ENCODE measurements at regions not wholly inside any gene's neighbourhood (a gene's known extent, or its start where the extent isn't known, plus 50 kb on each side); places are given as distances from the start of the nearest gene placed in this dataset.

DNA sequence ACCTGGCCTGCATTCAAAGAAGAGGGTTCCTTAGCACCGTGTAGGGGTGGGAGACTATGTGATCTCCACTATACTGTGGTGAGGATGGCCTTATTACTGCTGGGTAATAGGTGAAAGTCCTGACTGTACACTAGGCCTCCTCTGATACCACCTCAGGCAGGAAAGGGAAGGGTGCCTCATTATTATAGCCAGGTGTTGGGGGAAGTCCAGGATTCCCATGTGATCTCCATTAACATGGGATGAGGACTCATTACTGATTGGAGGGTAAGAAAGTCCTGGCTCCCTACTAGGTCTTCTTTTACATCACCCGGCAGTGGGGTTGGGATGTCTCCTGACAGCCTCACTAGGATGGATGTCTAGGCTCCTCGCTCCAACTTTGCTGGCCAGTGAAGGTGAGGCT, 252.1 kb downstream of the LRIG3 start:
- no peak for TF ChIP-seq CTCF (IDR thresholded peaks at IDR 0.05)
- TF ChIP-seq TCF7L2 (IDR thresholded peaks at IDR 0.05; ENCODE audit: low read depth, low read length) = no peak
- no peak for TF ChIP-seq POLR2AphosphoS5 (IDR thresholded peaks at IDR 0.05; ENCODE audit: low read depth, low read length)
- TF ChIP-seq REST (IDR thresholded peaks at IDR 0.05; ENCODE audit: insufficient read depth in 1 of 2, low read depth in 2 of 2, low read length in 1 of 2) = no peak

Data from Panc1 (cell line).